HCT116 (cell line): ENCODE measurements at regions not wholly inside any gene's neighbourhood (a gene's known extent, or its start where the extent isn't known, plus 50 kb on each side); places are given as distances from the start of the nearest gene placed in this dataset.
A peak's percentile ranks its signal among the peaks of the same experiment; 100 is the strongest.

Experiments used
- ATAC-seq: fragments of 200-7000 bp; cut with Tn5 transposase; 2 replicates; pipeline ENCODE4 v1.9.1; 2020; ENCODE audit warnings: mild to moderate bottlenecking, moderate library complexity
- BruUV-seq: library from RNA; stranded (reverse); fragments of 400-500 nt; replicated peaks from 2 replicates; lab custom pipeline; 2021; lab: Mats Ljungman, UMichigan
- CTCF ChIA-PET: fragments of 300-600 bp; sonication (Branson Sonifier 250); formaldehyde crosslinking; loops from one replicate; lab custom pipeline; 2021; ENCODE audit warnings: antibody characterized with exemption; lab: Charles Lee
- POLR2A ChIA-PET: fragments of 300-600, 350-600 bp; sonication (Branson Sonifier 250); formaldehyde crosslinking; loops from one replicate; lab custom pipeline; 2021; ENCODE audit warnings: antibody characterized with exemption; lab: Charles Lee
- RAD21 ChIA-PET, 2 experiments: fragments of 300-600 bp; sonication (Branson Sonifier 250); formaldehyde crosslinking; loops; one replicate each; lab custom pipeline; 2023; ENCODE audit warnings: low total read pairs in 2 of 2; ENCODE audit not compliant: uncharacterized antibody in 2 of 2, unreplicated experiment in 2 of 2, low non-redundant PET in 1 of 2; lab: Charles Lee
- DNase-seq: peaks from one replicate; pipeline ENCODE4 v3.0.0-alpha.2; 2010; ENCODE audit warnings: low read depth, low spot score
- H2AFZ ChIP-seq: fragments of 200-600 bp; shearing (Covaris generic), sonication (generic); 2 replicates; pipeline ENCODE4 v1.6.1; 2017; ENCODE audit warnings: low read depth, mixed run types, mixed read lengths, antibody characterized with exemption, low read length; ENCODE audit not compliant: poor library complexity, severe bottlenecking
- H3K27ac ChIP-seq: 2 replicates; pipeline ENCODE4 v1.5.1; 2012; ENCODE audit warnings: low read depth, low read length
- H3K27me3 ChIP-seq: fragments of 200-600 bp; sonication (generic); 2 replicates; pipeline ENCODE4 v1.6.1; 2016; ENCODE audit warnings: mixed run types, low read length, mixed read lengths; ENCODE audit not compliant: insufficient read depth
- H3K36me3 ChIP-seq, 2 experiments: fragments of 200-500 bp in 1 of 2; fragments of 200-600 bp in 1 of 2; sonication (Bioruptor generic) in 1 of 2; sonication (generic) in 1 of 2; 2 replicates each; pipeline versions ENCODE4 v1.5.1 to v1.6.1; 2014 to 2016; ENCODE audit warnings: low read length in 2 of 2, inconsistent platforms in 1 of 2, mixed read lengths in 1 of 2, mixed run types in 1 of 2; ENCODE audit not compliant: insufficient read depth in 2 of 2, control insufficient read depth in 1 of 2
- H3K4me1 ChIP-seq, 2 experiments: fragments of 200-600 bp in 1 of 2; sonication (generic) in 1 of 2; 2 replicates each; pipeline versions ENCODE4 v1.5.1 to v1.6.1; 2012 to 2017; ENCODE audit warnings: low read length in 2 of 2, inconsistent platforms in 1 of 2, mild to moderate bottlenecking in 1 of 2, mixed read lengths in 1 of 2, mixed run types in 1 of 2, moderate library complexity in 1 of 2; ENCODE audit not compliant: insufficient read depth in 2 of 2, control insufficient read depth in 1 of 2
- H3K4me2 ChIP-seq: fragments of 200-600 bp; sonication (generic); 2 replicates; pipeline ENCODE4 v1.6.1; 2017; ENCODE audit warnings: mixed run types, low read length, mixed read lengths
- H3K4me3 ChIP-seq, 2 experiments: fragments of 200-600 bp in 1 of 2; sonication (generic) in 1 of 2; replicated peaks in 1 of 2; 2 replicates each; pipeline ENCODE4 v1.5.1; 2011 to 2016; ENCODE audit warnings: low read length in 2 of 2, control low read depth in 1 of 2, low read depth in 1 of 2, mild to moderate bottlenecking in 1 of 2, mixed read lengths in 1 of 2, mixed run types in 1 of 2
- H3K79me2 ChIP-seq: fragments of 200-600 bp; sonication (generic); 2 replicates; pipeline ENCODE4 v1.6.1; 2017; ENCODE audit warnings: mild to moderate bottlenecking, mixed run types, low read length, moderate library complexity, mixed read lengths; ENCODE audit not compliant: insufficient read depth
- H3K9ac ChIP-seq: fragments of 200-600 bp; sonication (generic); 2 replicates; pipeline ENCODE4 v1.6.1; 2016; ENCODE audit warnings: low read length, mixed read lengths
- H3K9me2 ChIP-seq: fragments of 200-600 bp; sonication (generic), shearing (Covaris generic); 2 replicates; pipeline ENCODE4 v1.6.1; 2017; ENCODE audit warnings: mixed run types, mild to moderate bottlenecking, moderate library complexity; ENCODE audit not compliant: insufficient read depth
- H3K9me3 ChIP-seq, 2 experiments: fragments of 200-500 bp in 1 of 2; fragments of 200-600 bp in 1 of 2; sonication (Bioruptor generic) in 1 of 2; sonication (generic) in 1 of 2; 2 replicates each; pipeline ENCODE4 v1.6.1; 2014 to 2017; ENCODE audit warnings: low read length in 2 of 2, mixed read lengths in 2 of 2, inconsistent platforms in 1 of 2, low read depth in 1 of 2, mild to moderate bottlenecking in 1 of 2, mixed run types in 1 of 2, moderate library complexity in 1 of 2; ENCODE audit not compliant: control insufficient read depth in 1 of 2, insufficient read depth in 1 of 2
- H4K20me1 ChIP-seq: fragments of 200-600 bp; sonication (generic), shearing (Covaris generic); 2 replicates; pipeline ENCODE4 v1.6.1; 2017; ENCODE audit warnings: mixed run types, mild to moderate bottlenecking, moderate library complexity; ENCODE audit not compliant: insufficient read depth
- CBX3 ChIP-seq: IDR thresholded peaks from 2 replicates; pipeline ENCODE4 v1.6.1; 2012; ENCODE audit warnings: low read depth
- ELF1 ChIP-seq: IDR thresholded peaks from 2 replicates; pipeline ENCODE4 v1.6.1; 2012; ENCODE audit warnings: low read depth, borderline replicate concordance
- EZH2 ChIP-seq: fragments of 200-600 bp; sonication (generic); IDR thresholded peaks from 2 replicates; pipeline ENCODE4 v1.6.1; 2017; ENCODE audit warnings: antibody characterized with exemption, mixed run types
- JUND ChIP-seq: IDR thresholded peaks from 2 replicates; pipeline ENCODE4 v1.6.1; 2012
- MAX ChIP-seq: IDR thresholded peaks from 2 replicates; pipeline ENCODE4 v1.6.1; 2012
- RAD21 ChIP-seq: IDR thresholded peaks from 2 replicates; pipeline ENCODE4 v1.6.1; 2012; ENCODE audit warnings: low read depth, mild to moderate bottlenecking
- REST ChIP-seq: IDR thresholded peaks from 2 replicates; pipeline ENCODE4 v1.6.1; 2012; ENCODE audit warnings: low read depth
- SP1 ChIP-seq: IDR thresholded peaks from 2 replicates; pipeline ENCODE4 v1.6.1; 2012; ENCODE audit warnings: low read depth
- SRF ChIP-seq: IDR thresholded peaks from 2 replicates; pipeline ENCODE4 v1.6.1; 2012; ENCODE audit warnings: low read depth
- TCF7L2 ChIP-seq: IDR thresholded peaks from 2 replicates; pipeline ENCODE4 v1.7.0; 2011; ENCODE audit warnings: borderline replicate concordance, inconsistent platforms; ENCODE audit not compliant: insufficient read depth, insufficient read length; ENCODE audit errors: extremely low read depth
- YY1 ChIP-seq: IDR thresholded peaks from 2 replicates; pipeline ENCODE4 v1.6.1; 2011; ENCODE audit warnings: low read length, low read depth, moderate library complexity, mild to moderate bottlenecking; ENCODE audit not compliant: insufficient replicate concordance; ENCODE audit errors: extremely low read depth
- ZFX ChIP-seq: fragments of 450-650 bp; IDR thresholded peaks from 2 replicates; pipeline ENCODE4 v1.6.1; 2017
- intact Hi-C: fragments of 100-400 bp; cut with micrococcal nuclease; formaldehyde crosslinking; loops from 2 replicates; pipeline ENCODE4 v1.10.0; 2022

GRCh38 chr11:13115380-13115675 lies 106.2 kb downstream of the RASSF10 start:
- H3K4me1 ChIP-seq: peaks cover 21 to 65% of the 10 kb centered on the region in 2 experiments
- H3K79me2 ChIP-seq: no peaks in the 10 kb centered on the region
- no peaks in the 10 kb centered on the region for H3K27me3 ChIP-seq
- no TSS peak for BruUV-seq
- TF ChIP-seq JUND: no peak
- TF ChIP-seq SP1: no peak
- TF ChIP-seq RAD21: no peak
- TF ChIP-seq EZH2: no peak
- TF ChIP-seq REST: no peak
- no peak for TF ChIP-seq MAX
- TF ChIP-seq TCF7L2: no peak
- no peak for TF ChIP-seq ZFX
- no peak for TF ChIP-seq YY1
- no peak for TF ChIP-seq CBX3
- TF ChIP-seq SRF: no peak
- no peak for TF ChIP-seq ELF1
- TF ChIP-seq, all 23 proteins: peak for 0
- ChIA-PET RAD21 (no interaction called here), POLR2A (no interaction called here), CTCF (no interaction called here)
- Histone ChIP-seq H3K4me2 (0 out of 2 replicates have a peak overlapping the region, but pooled peaks have one; percentile 15), H3K9ac (no peak overlapping the region), H2AFZ (no peak overlapping the region), H4K20me1 (no peaks in the 10 kb centered on the region), H3K36me3 (no peaks in the 10 kb centered on the region), H3K27ac (no peak overlapping the region), H3K4me3 (no peak overlapping the region), H3K9me2 (no peaks in the 10 kb centered on the region), H3K9me3 (no peaks in the 10 kb centered on the region)
- ATAC-seq: no peak
- no peak for DNase-seq
- intact Hi-C loops: no loop called here
